ENCODE measurements at regions not wholly inside any gene's neighbourhood (a gene's known extent, or its start where the extent isn't known, plus 50 kb on each side); places are given as distances from the start of the nearest gene placed in this dataset.
A peak's percentile ranks its signal among the peaks of the same experiment; 100 is the strongest.
"Not testable (repeated sequence)": the region's sequence is repeated elsewhere in the genome, so short reads cannot be mapped to it uniquely, and the experiment has no call there.

GRCh38 chr20:26009402-26010223 lies 313.0 kb upstream of the ZNF337 start:
- TF ChIP-seq, protein P1, sequence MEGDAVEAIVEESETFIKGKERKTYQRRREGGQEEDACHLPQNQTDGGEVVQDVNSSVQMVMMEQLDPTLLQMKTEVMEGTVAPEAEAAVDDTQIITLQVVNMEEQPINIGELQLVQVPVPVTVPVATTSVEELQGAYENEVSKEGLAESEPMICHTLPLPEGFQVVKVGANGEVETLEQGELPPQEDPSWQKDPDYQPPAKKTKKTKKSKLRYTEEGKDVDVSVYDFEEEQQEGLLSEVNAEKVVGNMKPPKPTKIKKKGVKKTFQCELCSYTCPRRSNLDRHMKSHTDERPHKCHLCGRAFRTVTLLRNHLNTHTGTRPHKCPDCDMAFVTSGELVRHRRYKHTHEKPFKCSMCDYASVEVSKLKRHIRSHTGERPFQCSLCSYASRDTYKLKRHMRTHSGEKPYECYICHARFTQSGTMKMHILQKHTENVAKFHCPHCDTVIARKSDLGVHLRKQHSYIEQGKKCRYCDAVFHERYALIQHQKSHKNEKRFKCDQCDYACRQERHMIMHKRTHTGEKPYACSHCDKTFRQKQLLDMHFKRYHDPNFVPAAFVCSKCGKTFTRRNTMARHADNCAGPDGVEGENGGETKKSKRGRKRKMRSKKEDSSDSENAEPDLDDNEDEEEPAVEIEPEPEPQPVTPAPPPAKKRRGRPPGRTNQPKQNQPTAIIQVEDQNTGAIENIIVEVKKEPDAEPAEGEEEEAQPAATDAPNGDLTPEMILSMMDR (IDR thresholded peaks at IDR 0.05; ENCODE audit: extremely low read depth in 1 of 2, insufficient read depth in 1 of 2, low read depth in 1 of 2, low read length in 2 of 2): not testable (repeated sequence)
- TF ChIP-seq POLR2AphosphoS5 (IDR thresholded peaks at IDR 0.05; ENCODE audit: insufficient read depth, low read depth, low read length) (peak; percentile 38), POLR2A (IDR thresholded peaks at IDR 0.05; ENCODE audit: low read depth, low read length) (peak; percentile 60)
- TF ChIP-seq FOS (IDR thresholded peaks at IDR 0.05; ENCODE audit: borderline replicate concordance, insufficient read depth, low read length); EZH2 (IDR thresholded peaks at IDR 0.05; ENCODE audit: borderline replicate concordance, low read depth, low read length, severe bottlenecking); JUN (IDR thresholded peaks at IDR 0.05; ENCODE audit: borderline replicate concordance, insufficient read depth, insufficient read length, low read depth); MYC (IDR thresholded peaks at IDR 0.05; ENCODE audit: low read depth, low read length); GATA2 (IDR thresholded peaks at IDR 0.05; ENCODE audit: insufficient read depth, insufficient read length, low read depth, low read length): not testable (repeated sequence)
- TF ChIP-seq, protein P2, sequence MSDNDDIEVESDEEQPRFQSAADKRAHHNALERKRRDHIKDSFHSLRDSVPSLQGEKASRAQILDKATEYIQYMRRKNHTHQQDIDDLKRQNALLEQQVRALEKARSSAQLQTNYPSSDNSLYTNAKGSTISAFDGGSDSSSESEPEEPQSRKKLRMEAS (IDR thresholded peaks at IDR 0.05; ENCODE audit: insufficient read depth, insufficient read length): not testable (repeated sequence)
